ENCODE measurements at regions not wholly inside any gene's neighbourhood (a gene's known extent, or its start where the extent isn't known, plus 50 kb on each side); places are given as distances from the start of the nearest gene placed in this dataset.

- no peak for TF ChIP-seq POLR2AphosphoS5 (IDR thresholded peaks at IDR 0.05; ENCODE audit: low read depth, low read length)
- no peak for TF ChIP-seq FOXP2 (optimal IDR thresholded peaks at IDR 0.05; ENCODE audit: borderline replicate concordance, extremely low read depth, extremely low read length, insufficient read depth)
These were observed 176.9 kb upstream of the FBXO33 start for GRCh38 chr14:39609119-39609518.

All from PFSK-1 (cell line).